Endothelial cell (in vitro differentiated cells): ENCODE measurements at regions not wholly inside any gene's neighbourhood (a gene's known extent, or its start where the extent isn't known, plus 50 kb on each side); places are given as distances from the start of the nearest gene placed in this dataset.
"Not testable (repeated sequence)": the region's sequence is repeated elsewhere in the genome, so short reads cannot be mapped to it uniquely, and the experiment has no call there.

ENCODE experiments used
- DNase-seq: peaks from one replicate; pipeline ENCODE4 v3.0.0; 2021; ENCODE audit warnings: low spot score
- H3K27ac Mint-ChIP-seq: one replicate; pipeline ENCODE4 v1.8.0; 2021; ENCODE audit warnings: mixed read lengths, inconsistent platforms; ENCODE audit not compliant: unreplicated experiment
- H3K27me3 Mint-ChIP-seq: one replicate; pipeline ENCODE4 v1.8.0; 2021; ENCODE audit warnings: mild to moderate bottlenecking, moderate library complexity, mixed read lengths, inconsistent platforms; ENCODE audit not compliant: unreplicated experiment
- H3K36me3 Mint-ChIP-seq: one replicate; pipeline ENCODE4 v1.8.0; 2021; ENCODE audit warnings: mild to moderate bottlenecking, low read depth, mixed read lengths, inconsistent platforms; ENCODE audit not compliant: unreplicated experiment
- H3K4me1 Mint-ChIP-seq: one replicate; pipeline ENCODE4 v1.8.0; 2021; ENCODE audit warnings: mild to moderate bottlenecking, mixed read lengths, inconsistent platforms; ENCODE audit not compliant: unreplicated experiment
- H3K4me3 Mint-ChIP-seq: one replicate; pipeline ENCODE4 v1.8.0; 2021; ENCODE audit warnings: mild to moderate bottlenecking, mixed read lengths, inconsistent platforms; ENCODE audit not compliant: unreplicated experiment
- H3K9me3 Mint-ChIP-seq: one replicate; pipeline ENCODE4 v1.8.0; 2021; ENCODE audit warnings: mixed read lengths, inconsistent platforms; ENCODE audit not compliant: unreplicated experiment
- CTCF ChIP-seq: fragments of 200-600 bp; sonication (generic); IDR thresholded peaks from one replicate; pipeline ENCODE4 v1.5.0; 2021; ENCODE audit warnings: antibody characterized with exemption; ENCODE audit not compliant: unreplicated experiment

GRCh38 chr6:804317-804716 lies 111.4 kb upstream of the EXOC2 start:
- no peak overlapping the region for H3K4me3 Mint-ChIP-seq
- H3K4me1 Mint-ChIP-seq = no peaks in the 10 kb centered on the region
- no peaks in the 10 kb centered on the region for H3K9me3 Mint-ChIP-seq
- H3K27ac Mint-ChIP-seq = no peak overlapping the region
- no peak for TF ChIP-seq CTCF
- H3K36me3 Mint-ChIP-seq = no peaks in the 10 kb centered on the region
- no peak for DNase-seq
- no peaks in the 10 kb centered on the region for H3K27me3 Mint-ChIP-seq

- DNase-seq = no peak
Observed at GRCh38 chr6:803191-803977, 110.4 kb upstream of the EXOC2 start.

GRCh38 chr6:802701-803100 lies 109.8 kb upstream of the EXOC2 start:
- H3K36me3 Mint-ChIP-seq = no peaks in the 10 kb centered on the region
- H3K27me3 Mint-ChIP-seq = no peaks in the 10 kb centered on the region

More at GRCh38 chr6:803191-803977, 110.4 kb upstream of the EXOC2 start:
- H3K9me3 Mint-ChIP-seq = no peaks in the 10 kb centered on the region
- TF ChIP-seq CTCF = no peak
- no peak overlapping the region for H3K27ac Mint-ChIP-seq
- no peaks in the 10 kb centered on the region for H3K36me3 Mint-ChIP-seq
- no peak overlapping the region for H3K4me3 Mint-ChIP-seq
- H3K27me3 Mint-ChIP-seq = no peaks in the 10 kb centered on the region
- H3K4me1 Mint-ChIP-seq = no peaks in the 10 kb centered on the region

GRCh38 chr6:802223-802622 lies 109.3 kb upstream of the EXOC2 start:
- not testable (repeated sequence) for H3K27me3 Mint-ChIP-seq, H3K27ac Mint-ChIP-seq

More at GRCh38 chr6:802701-803100, 109.8 kb upstream of the EXOC2 start:
- H3K9me3 Mint-ChIP-seq = no peaks in the 10 kb centered on the region
- no peak for DNase-seq
- no peak overlapping the region for H3K4me3 Mint-ChIP-seq
- H3K4me1 Mint-ChIP-seq = no peaks in the 10 kb centered on the region
- no peak overlapping the region for H3K27ac Mint-ChIP-seq
- TF ChIP-seq CTCF = no peak

GRCh38 chr6:799769-800168 lies 106.8 kb upstream of the EXOC2 start:
- no peaks in the 10 kb centered on the region for H3K9me3 Mint-ChIP-seq
- no peaks in the 10 kb centered on the region for H3K4me1 Mint-ChIP-seq
- no peak overlapping the region for H3K4me3 Mint-ChIP-seq
- no peaks in the 10 kb centered on the region for H3K27me3 Mint-ChIP-seq
- H3K36me3 Mint-ChIP-seq = no peaks in the 10 kb centered on the region
- no peak overlapping the region for H3K27ac Mint-ChIP-seq
- no peak for TF ChIP-seq CTCF
- no peak for DNase-seq

More at GRCh38 chr6:802223-802622, 109.3 kb upstream of the EXOC2 start:
- H3K36me3 Mint-ChIP-seq, H3K4me3 Mint-ChIP-seq, DNase-seq, H3K4me1 Mint-ChIP-seq, H3K9me3 Mint-ChIP-seq: not testable (repeated sequence)
